DMS79 treated with DMSO at 0.1 percent for 48 hours (cell line): ENCODE measurements at regions not wholly inside any gene's neighbourhood (a gene's known extent, or its start where the extent isn't known, plus 50 kb on each side); places are given as distances from the start of the nearest gene placed in this dataset.
"Not testable (repeated sequence)": the region's sequence is repeated elsewhere in the genome, so short reads cannot be mapped to it uniquely, and the experiment has no call there.

Experiments
- DNase-seq: peaks from one replicate; lab custom pipeline; 2025; lab: John Stamatoyannopoulos, UW

GRCh38 chr3:105296182-105296822, 70.4 kb upstream of the ALCAM start:
- DNase-seq = not testable (repeated sequence)

- no peak for DNase-seq
Observed at GRCh38 chr3:105304487-105304886, 62.2 kb upstream of the ALCAM start.

- DNase-seq = no peak
Observed at GRCh38 chr3:105315144-105315543, 51.6 kb upstream of the ALCAM start.

GRCh38 chr3:105315815-105316214, 50.9 kb upstream of the ALCAM start:
- no peak for DNase-seq

GRCh38 chr3:105316331-105316730, 50.4 kb upstream of the ALCAM start:
- no peak for DNase-seq
